Prostate gland (tissue), 2 donors: ENCODE measurements at regions not wholly inside any gene's neighbourhood (a gene's known extent, or its start where the extent isn't known, plus 50 kb on each side); places are given as distances from the start of the nearest gene placed in this dataset.

ENCODE experiments used
- POLR2A ChIP-seq: fragments of 450-650 bp; IDR thresholded peaks from one replicate; pipeline ENCODE4 v1.6.1; 2016; ENCODE audit warnings: antibody characterized with exemption, mild to moderate bottlenecking
- POLR2AphosphoS5 ChIP-seq: sonication (generic); formaldehyde crosslinking; IDR thresholded peaks from one replicate; pipeline ENCODE4 v1.6.1; 2017; ENCODE audit warnings: antibody characterized with exemption
- TF ChIP-seq, protein P1 (sequence below), 4 experiments: fragments of 200-600 bp in 2 of 4; fragments of 450-650 bp in 2 of 4; sonication (generic) in 2 of 4; IDR thresholded peaks; 1 replicate in 3 of 4; 2 replicates in 1 of 4; pipeline ENCODE4 v1.5.1; 2016 to 2019; ENCODE audit warnings: antibody characterized with exemption in 4 of 4, mild to moderate bottlenecking in 2 of 4, moderate library complexity in 2 of 4

DNA sequence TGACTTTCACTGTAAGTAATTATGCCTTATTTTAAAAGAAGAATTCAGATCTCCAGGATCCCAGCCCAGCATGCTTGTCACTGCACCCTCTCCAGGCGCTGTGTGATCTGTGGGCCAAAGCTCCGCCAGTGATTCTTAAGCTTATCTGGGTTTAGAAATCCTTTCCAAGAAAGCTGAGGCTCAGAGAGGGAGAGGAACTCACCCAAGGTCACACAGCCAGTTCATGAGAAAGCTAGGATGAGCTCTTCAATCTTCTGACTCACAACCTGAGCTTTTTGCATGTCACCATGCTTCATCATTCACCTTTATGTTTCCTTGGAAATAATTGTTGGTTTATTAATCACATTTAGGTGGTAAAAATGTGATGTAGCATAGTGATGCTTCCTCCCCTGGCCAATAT lies 136.6 kb upstream of the HAND1 start:
- TF ChIP-seq, protein P1, sequence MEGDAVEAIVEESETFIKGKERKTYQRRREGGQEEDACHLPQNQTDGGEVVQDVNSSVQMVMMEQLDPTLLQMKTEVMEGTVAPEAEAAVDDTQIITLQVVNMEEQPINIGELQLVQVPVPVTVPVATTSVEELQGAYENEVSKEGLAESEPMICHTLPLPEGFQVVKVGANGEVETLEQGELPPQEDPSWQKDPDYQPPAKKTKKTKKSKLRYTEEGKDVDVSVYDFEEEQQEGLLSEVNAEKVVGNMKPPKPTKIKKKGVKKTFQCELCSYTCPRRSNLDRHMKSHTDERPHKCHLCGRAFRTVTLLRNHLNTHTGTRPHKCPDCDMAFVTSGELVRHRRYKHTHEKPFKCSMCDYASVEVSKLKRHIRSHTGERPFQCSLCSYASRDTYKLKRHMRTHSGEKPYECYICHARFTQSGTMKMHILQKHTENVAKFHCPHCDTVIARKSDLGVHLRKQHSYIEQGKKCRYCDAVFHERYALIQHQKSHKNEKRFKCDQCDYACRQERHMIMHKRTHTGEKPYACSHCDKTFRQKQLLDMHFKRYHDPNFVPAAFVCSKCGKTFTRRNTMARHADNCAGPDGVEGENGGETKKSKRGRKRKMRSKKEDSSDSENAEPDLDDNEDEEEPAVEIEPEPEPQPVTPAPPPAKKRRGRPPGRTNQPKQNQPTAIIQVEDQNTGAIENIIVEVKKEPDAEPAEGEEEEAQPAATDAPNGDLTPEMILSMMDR (IDR thresholded peaks at IDR 0.05) = no peak
- TF ChIP-seq POLR2AphosphoS5 = no peak
- no peak for TF ChIP-seq POLR2A
